ENCODE measurements at regions not wholly inside any gene's neighbourhood (a gene's known extent, or its start where the extent isn't known, plus 50 kb on each side); places are given as distances from the start of the nearest gene placed in this dataset.

DNA sequence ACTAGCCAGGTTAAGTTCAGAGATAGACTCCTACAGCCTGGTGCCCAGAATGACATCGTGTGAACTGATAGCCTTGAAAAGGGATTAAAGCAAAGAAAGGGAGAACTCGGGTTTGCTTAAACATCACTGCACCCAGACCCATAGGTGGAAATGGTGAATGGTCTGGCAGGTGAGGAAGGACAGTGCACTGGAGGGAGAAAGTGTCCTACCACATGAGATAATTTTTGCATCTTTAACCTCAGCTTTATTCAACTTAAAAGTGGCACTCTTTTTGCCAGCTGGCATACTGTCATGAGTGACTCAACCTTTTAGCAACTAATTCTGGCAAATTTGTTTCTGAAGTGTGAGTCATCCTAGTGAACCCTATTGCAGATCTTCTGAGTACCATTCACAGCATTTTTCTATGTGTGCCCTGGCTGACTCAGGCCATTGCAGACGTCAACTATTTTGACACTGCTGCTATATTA, 53.0 kb upstream of the DAPP1 start:
- no peak for TF ChIP-seq CTCF (conservative IDR thresholded peaks at IDR 0.05; ENCODE audit: low read depth, low read length)
- TF ChIP-seq, protein P1, sequence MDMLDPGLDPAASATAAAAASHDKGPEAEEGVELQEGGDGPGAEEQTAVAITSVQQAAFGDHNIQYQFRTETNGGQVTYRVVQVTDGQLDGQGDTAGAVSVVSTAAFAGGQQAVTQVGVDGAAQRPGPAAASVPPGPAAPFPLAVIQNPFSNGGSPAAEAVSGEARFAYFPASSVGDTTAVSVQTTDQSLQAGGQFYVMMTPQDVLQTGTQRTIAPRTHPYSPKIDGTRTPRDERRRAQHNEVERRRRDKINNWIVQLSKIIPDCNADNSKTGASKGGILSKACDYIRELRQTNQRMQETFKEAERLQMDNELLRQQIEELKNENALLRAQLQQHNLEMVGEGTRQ (IDR thresholded peaks at IDR 0.05; ENCODE audit: low read depth, low read length) = no peak
- TF ChIP-seq CEBPB (IDR thresholded peaks at IDR 0.05; ENCODE audit: low read depth, low read length) = peak; percentile 53; the same call in 1 of the 2 replicates
- no peak for TF ChIP-seq CHD1 (IDR thresholded peaks at IDR 0.05; ENCODE audit: low read depth, low read length)
- TF ChIP-seq MAFK (IDR thresholded peaks at IDR 0.05; ENCODE audit: low read depth, low read length) = peak; percentile 36; the same call in 1 of the 2 replicates
- peak; percentile 74 for TF ChIP-seq FOS (IDR thresholded peaks at IDR 0.05; ENCODE audit: low read depth, low read length)
- Histone ChIP-seq H2BK5ac (ENCODE audit: low read depth, low read length, poor library complexity, severe bottlenecking) (no peak overlapping the region), H3K27ac (ENCODE audit: insufficient read depth, low read length) (no peak overlapping the region), H3K9me3 (ENCODE audit: control insufficient read depth, insufficient read depth, low read length) (no peaks in the 10 kb centered on the region; the same call in 1 of the 2 replicates), H3K18ac (ENCODE audit: low read depth, low read length) (no peak overlapping the region), H4K8ac (ENCODE audit: low read depth in 2 of 2, low read length in 2 of 2) (no peak overlapping the region), H3K9ac (ENCODE audit: low read depth, low read length) (no peak overlapping the region), H4K5ac (ENCODE audit: low read depth, low read length) (no peak overlapping the region), H2AK5ac (ENCODE audit: low read depth, low read length) (no peak overlapping the region), H3K79me1 (ENCODE audit: low read depth in 1 of 2, low read length in 2 of 2) (no peaks in the 10 kb centered on the region), H3K27me3 (ENCODE audit: control insufficient read depth, insufficient read depth, low read length) (no peaks in the 10 kb centered on the region), H4K91ac (ENCODE audit: insufficient read depth, low read depth, low read length) (no peak overlapping the region), H3K4me1 (ENCODE audit: control insufficient read depth, insufficient read depth, low read length) (peaks cover 6% of the 10 kb centered on the region), H3K4ac (ENCODE audit: low read depth, low read length) (no peak overlapping the region), H2BK15ac (ENCODE audit: low read depth, low read length) (no peak overlapping the region), H2BK20ac (ENCODE audit: low read depth, low read length) (no peak overlapping the region), H2AK9ac (replicated peaks; ENCODE audit: low read depth, low read length, poor library complexity) (no peak overlapping the region), H3K14ac (replicated peaks; ENCODE audit: low read depth, low read length) (no peak overlapping the region), H4K20me1 (ENCODE audit: insufficient read depth, low read length) (no peaks in the 10 kb centered on the region), H2BK120ac (ENCODE audit: low read depth, low read length) (no peak overlapping the region), H3K4me2 (ENCODE audit: low read depth, low read length) (no peak overlapping the region), H3K4me3 (ENCODE audit: insufficient read depth, low read depth, low read length) (no peak overlapping the region), H3K9me1 (ENCODE audit: insufficient read depth, low read length) (no peaks in the 10 kb centered on the region; the same call in 1 of the 2 replicates), H2AFZ (replicated peaks; ENCODE audit: low read length, poor library complexity) (no peak overlapping the region), H3K23ac (ENCODE audit: low read depth, low read length) (no peak overlapping the region), H3K56ac (ENCODE audit: extremely low read depth, insufficient read depth, low read length) (no peak overlapping the region), H3K36me3 (ENCODE audit: control insufficient read depth, insufficient read depth, low read length) (no peaks in the 10 kb centered on the region)
- dilution Hi-C loops (cut with HindIII; ENCODE audit: low sequenced_read_pairs, unreplicated experiment) (no loop called here), intact Hi-C loops (cut with micrococcal nuclease) (no loop called here), in situ Hi-C loops (cut with MboI; ENCODE audit: low sequenced_read_pairs) (no loop called here)
- WGBS, 2 experiments (ENCODE audit: extremely low coverage in 2 of 2, insufficient read length in 1 of 2) = 0% methylated on average over 1 of the region's 3 CpGs; no CpG with 5 or more reads in 1 of the 2 experiments
- ChIA-PET CTCF (interaction anchor here (1.1 kb wide), 1 partner anchor 18 kb away, joined by 3 read pairs; no protein-coding TSS in a partner anchor), POLR2A (ENCODE audit: unreplicated experiment) (no interaction called here)
- DNase-seq = peak; percentile 89
- peak; percentile 96 for ATAC-seq (ENCODE audit: low read depth)
- no TSS peak for BruUV-seq (replicated peaks)

Measured in IMR-90 (cell line).